HG03460 (cell line): ENCODE measurements at regions not wholly inside any gene's neighbourhood (a gene's known extent, or its start where the extent isn't known, plus 50 kb on each side); places are given as distances from the start of the nearest gene placed in this dataset.
"Not testable (repeated sequence)": the region's sequence is repeated elsewhere in the genome, so short reads cannot be mapped to it uniquely, and the experiment has no call there.

Experiments used
- ATAC-seq: cut with Tn5 transposase; IDR thresholded peaks from one replicate; pipeline ENCODE4 v1.9.1; 2021; ENCODE audit not compliant: unreplicated experiment

GRCh38 chr4:64216741-64217140 lies 192.5 kb downstream of the TECRL start:
- no peak for ATAC-seq

GRCh38 chr4:64205376-64205775 lies 203.9 kb downstream of the TECRL start:
- no peak for ATAC-seq

- ATAC-seq, result no peak
Observed at GRCh38 chr4:64200001-64200555, 209.2 kb downstream of the TECRL start.

GRCh38 chr4:64195582-64195981 lies 213.7 kb downstream of the TECRL start:
- ATAC-seq, result no peak

GRCh38 chr4:64192731-64193412 lies 216.4 kb downstream of the TECRL start:
- ATAC-seq, result no peak

GRCh38 chr4:64174247-64174882 lies 234.9 kb downstream of the TECRL start:
- ATAC-seq, result no peak

GRCh38 chr4:64166365-64166764 lies 242.9 kb downstream of the TECRL start:
- no peak for ATAC-seq

GRCh38 chr4:64158648-64159326 lies 250.5 kb downstream of the TECRL start:
- no peak for ATAC-seq

GRCh38 chr4:64157397-64157796 lies 251.9 kb downstream of the TECRL start:
- ATAC-seq, result no peak

- no peak for ATAC-seq
Observed at GRCh38 chr4:64156253-64156652, 253.0 kb downstream of the TECRL start.

- ATAC-seq, result no peak
Observed at GRCh38 chr4:64146030-64146429, 263.2 kb downstream of the TECRL start.

GRCh38 chr4:64144994-64145393 lies 264.3 kb downstream of the TECRL start:
- no peak for ATAC-seq

- no peak for ATAC-seq
Observed at GRCh38 chr4:64130907-64131306, 278.3 kb downstream of the TECRL start.

- ATAC-seq, result no peak
Observed at GRCh38 chr4:64125354-64125753, 283.9 kb downstream of the TECRL start.

GRCh38 chr4:64121803-64122202 lies 287.4 kb downstream of the TECRL start:
- ATAC-seq, result no peak

- ATAC-seq, result no peak
Observed at GRCh38 chr4:64105903-64106302, 303.3 kb downstream of the TECRL start.

- no peak for ATAC-seq
Observed at GRCh38 chr4:64095398-64095797, 313.9 kb downstream of the TECRL start.

GRCh38 chr4:64079316-64079715 lies 329.9 kb downstream of the TECRL start:
- ATAC-seq, result no peak

GRCh38 chr4:64068096-64068495 lies 341.2 kb downstream of the TECRL start:
- ATAC-seq, result no peak

- no peak for ATAC-seq
Observed at GRCh38 chr4:64062991-64063390, 346.3 kb downstream of the TECRL start.

GRCh38 chr4:64037033-64037432 lies 372.2 kb downstream of the TECRL start:
- not testable (repeated sequence) for ATAC-seq

- no peak for ATAC-seq
Observed at GRCh38 chr4:64022560-64022959, 386.7 kb downstream of the TECRL start.
